ENCODE measurements at regions not wholly inside any gene's neighbourhood (a gene's known extent, or its start where the extent isn't known, plus 50 kb on each side); places are given as distances from the start of the nearest gene placed in this dataset.
"Not testable (repeated sequence)": the region's sequence is repeated elsewhere in the genome, so short reads cannot be mapped to it uniquely, and the experiment has no call there.

- ATAC-seq (no peak), DNase-seq (no peak)
These were observed 66.1 kb upstream of the SMURF2 start for GRCh38 chr17:64728041-64728695.

GRCh38 chr17:64726025-64726424 lies 63.9 kb upstream of the SMURF2 start:
- not testable (repeated sequence) for DNase-seq, ATAC-seq

GRCh38 chr17:64724246-64724645 lies 62.1 kb upstream of the SMURF2 start:
- ATAC-seq, DNase-seq: not testable (repeated sequence)

GRCh38 chr17:64723781-64724180 lies 61.7 kb upstream of the SMURF2 start:
- ATAC-seq (no peak), DNase-seq (no peak)

- not testable (repeated sequence) for ATAC-seq
These were observed 59.4 kb upstream of the SMURF2 start for GRCh38 chr17:64721556-64721955.

GRCh38 chr17:64720253-64720652 lies 58.1 kb upstream of the SMURF2 start:
- DNase-seq, ATAC-seq: not testable (repeated sequence)

More at GRCh38 chr17:64721556-64721955, 59.4 kb upstream of the SMURF2 start:
- DNase-seq = not testable (repeated sequence)

GRCh38 chr17:64719517-64719916 lies 57.4 kb upstream of the SMURF2 start:
- DNase-seq = not testable (repeated sequence)

GRCh38 chr17:64718816-64719215 lies 56.7 kb upstream of the SMURF2 start:
- not testable (repeated sequence) for DNase-seq, ATAC-seq

More at GRCh38 chr17:64719517-64719916, 57.4 kb upstream of the SMURF2 start:
- ATAC-seq = not testable (repeated sequence)

- DNase-seq = no peak
These were observed 56.0 kb upstream of the SMURF2 start for GRCh38 chr17:64718058-64718457.

GRCh38 chr17:64716496-64716895 lies 54.4 kb upstream of the SMURF2 start:
- DNase-seq, ATAC-seq: not testable (repeated sequence)

More at GRCh38 chr17:64718058-64718457, 56.0 kb upstream of the SMURF2 start:
- ATAC-seq = peak; percentile 36

- ATAC-seq = peak; percentile 29
- DNase-seq = not testable (repeated sequence)
These were observed 51.7 kb upstream of the SMURF2 start for GRCh38 chr17:64713786-64714185.

- DNase-seq (peak; percentile 42), ATAC-seq (peak; percentile 68)
These were observed 50.6 kb upstream of the SMURF2 start for GRCh38 chr17:64712557-64713351.

Data from stimulated activated naive CD8-positive, alpha-beta T cell treated with anti-CD3 and anti-CD28 coated beads, Interleukin-15, Interleukin-2, amounts not matched to agents 100 U/mL and 50 U/mL, for 24 hours (primary cell).